Right ventricle myocardium inferior (tissue), 1 donor: ENCODE measurements at regions not wholly inside any gene's neighbourhood (a gene's known extent, or its start where the extent isn't known, plus 50 kb on each side); places are given as distances from the start of the nearest gene placed in this dataset.
"Not testable (repeated sequence)": the region's sequence is repeated elsewhere in the genome, so short reads cannot be mapped to it uniquely, and the experiment has no call there.

Source experiments
- ATAC-seq: fragments of 200-7000 bp; cut with Tn5 transposase; one replicate; pipeline ENCODE4 v1.9.1; 2020; ENCODE audit warnings: mild to moderate bottlenecking, moderate library complexity
- DNase-seq: peaks from one replicate; pipeline ENCODE4 v3.0.0; 2021; ENCODE audit errors: missing footprints
- intact Hi-C: fragments of 100-400 bp; cut with DNase I; formaldehyde crosslinking; loops from one replicate; pipeline ENCODE4 v1.11.0; 2022
- donor health status: DM: no; HTN: yes; CAD: no; lungs with severe emphysema.

GRCh38 chr7:91771921-91772815 lies 108.3 kb downstream of the MTERF1 start:
- ATAC-seq, result peak; percentile 81
- no peak for DNase-seq
- intact Hi-C loops, result no loop called here

GRCh38 chr7:91776171-91776570 lies 104.3 kb downstream of the MTERF1 start:
- intact Hi-C loops, result no loop called here
- DNase-seq (no peak), ATAC-seq (no peak)

DNA sequence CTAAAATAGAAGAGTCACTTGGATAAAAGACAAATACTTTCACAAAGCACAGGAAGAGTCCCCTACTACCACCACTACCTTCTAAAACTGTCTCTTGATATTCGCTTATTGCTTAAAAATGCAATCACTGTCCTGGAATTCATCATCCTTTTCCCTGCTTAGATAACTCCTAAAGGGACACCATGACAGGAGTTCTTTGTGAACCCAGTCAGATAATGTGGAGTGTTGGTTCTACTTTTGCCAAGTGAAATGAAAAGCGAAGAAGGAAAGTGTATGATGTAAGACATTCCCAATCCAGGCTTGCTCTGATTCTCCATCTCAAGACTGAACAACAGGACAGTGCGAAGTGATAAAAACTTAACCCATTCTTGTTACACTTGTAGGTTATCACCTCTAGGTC lies 103.0 kb downstream of the MTERF1 start:
- ATAC-seq (no peak), DNase-seq (no peak)
- intact Hi-C loops, result no loop called here

DNA sequence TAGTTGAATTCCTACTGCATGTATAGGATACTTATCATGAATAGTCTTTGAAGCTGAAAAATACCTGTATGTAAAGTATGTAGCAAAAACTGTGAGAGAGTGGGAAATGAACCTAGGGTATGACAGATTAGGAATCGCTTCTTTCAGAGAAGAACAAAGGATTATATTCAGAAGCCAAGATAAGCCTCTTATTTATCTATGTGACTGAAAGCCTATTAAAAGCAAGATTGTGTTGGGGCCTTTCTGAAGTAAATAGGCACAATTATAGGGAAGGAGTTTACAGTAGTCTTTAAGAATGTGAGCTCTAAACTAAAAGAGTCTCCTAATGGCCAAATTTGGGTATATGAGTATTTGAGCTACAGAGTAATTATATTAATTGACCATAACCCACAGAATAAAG lies 102.1 kb downstream of the MTERF1 start:
- no peak for DNase-seq
- intact Hi-C loops, result no loop called here
- ATAC-seq, result no peak

DNA sequence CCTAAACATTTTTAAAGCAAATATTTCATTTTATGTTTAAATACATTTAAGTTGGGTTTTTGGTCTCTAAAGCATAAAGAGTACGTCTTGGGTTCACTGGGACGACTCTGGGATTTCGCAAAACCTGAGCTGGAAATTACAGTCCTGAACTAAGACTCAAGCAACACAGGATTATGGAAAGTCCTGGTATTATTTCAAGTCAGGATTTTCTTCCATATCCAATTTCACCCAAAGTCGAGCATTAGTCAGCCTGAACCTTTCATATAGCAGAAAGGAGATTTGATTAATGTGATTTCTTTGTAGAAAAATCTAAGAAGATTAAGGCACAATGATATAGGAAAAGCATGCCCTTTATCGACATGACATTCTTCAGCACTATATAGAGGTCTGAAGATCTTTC lies 100.0 kb downstream of the MTERF1 start:
- no peak for ATAC-seq
- DNase-seq, result no peak
- intact Hi-C loops, result loop anchor here (5.0 kb wide), 3 partner anchors 98 to 693 kb away; no protein-coding TSS in a partner anchor

DNA sequence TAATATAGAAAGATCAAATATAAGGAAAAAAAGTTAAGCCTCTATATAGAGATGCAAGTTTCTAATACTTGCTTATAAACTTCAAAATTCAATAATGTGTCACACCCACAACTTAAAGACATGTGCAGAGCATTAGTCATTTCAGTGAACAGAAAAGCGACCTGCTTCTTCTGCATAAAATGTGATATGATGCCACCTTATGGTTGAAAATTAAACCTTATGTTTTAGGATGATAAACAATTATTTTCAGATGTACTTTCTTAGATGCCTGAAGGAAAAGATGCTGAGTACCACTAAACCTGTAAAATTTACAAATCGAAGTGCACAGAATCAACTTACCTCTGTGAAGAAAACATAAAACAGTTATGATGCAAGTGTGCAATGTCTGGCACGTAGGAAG lies 96.0 kb downstream of the MTERF1 start:
- intact Hi-C loops, result loop anchor here (5.0 kb wide), 3 partner anchors 102 to 697 kb away; no protein-coding TSS in a partner anchor
- no peak for DNase-seq
- no peak for ATAC-seq

- ATAC-seq (no peak), DNase-seq (no peak)
- intact Hi-C loops, result no loop called here
These were observed 92.6 kb downstream of the MTERF1 start for GRCh38 chr7:91787931-91788330.

DNA sequence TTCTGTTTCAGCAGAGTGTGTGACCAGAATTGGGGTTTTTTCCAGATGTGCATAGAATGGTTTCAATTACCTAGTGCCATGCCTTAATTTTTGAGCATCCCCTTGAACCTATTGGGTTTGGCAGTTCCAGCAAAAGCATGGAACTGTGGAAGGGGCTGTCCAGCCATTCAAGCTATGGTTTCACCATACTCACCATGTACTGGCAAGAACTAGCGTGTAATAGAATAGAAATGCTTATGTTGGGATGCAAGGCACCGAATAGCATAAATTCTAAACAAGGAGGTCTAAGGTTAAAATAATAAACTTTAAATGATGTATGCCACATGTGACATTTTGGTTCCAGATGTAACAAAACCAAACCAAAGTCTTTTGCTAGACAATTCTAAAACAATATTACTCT lies 91.4 kb downstream of the MTERF1 start:
- intact Hi-C loops, result no loop called here
- ATAC-seq (no peak), DNase-seq (no peak)

- no peak for ATAC-seq
- intact Hi-C loops, result no loop called here
- DNase-seq, result no peak
These were observed 90.9 kb downstream of the MTERF1 start for GRCh38 chr7:91789558-91789957.

DNA sequence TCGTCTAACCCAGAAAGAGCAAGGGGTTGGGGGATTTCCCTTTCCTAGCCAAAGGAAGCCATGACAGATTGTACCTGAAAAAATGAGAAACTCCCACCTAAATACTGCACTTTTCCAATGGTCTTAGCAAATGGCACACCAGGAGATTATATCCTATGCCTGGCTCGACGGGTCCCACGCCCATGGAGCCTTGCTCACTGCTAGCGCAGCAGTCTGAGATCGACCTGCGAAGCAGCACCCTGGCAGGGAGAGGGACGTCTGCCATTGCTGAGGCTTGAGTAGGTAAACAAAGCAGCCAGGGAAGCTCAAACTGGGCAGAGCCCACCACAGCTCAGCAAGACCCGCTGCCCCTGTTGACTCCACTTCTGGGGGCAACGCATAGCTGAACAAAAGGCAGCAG lies 89.9 kb downstream of the MTERF1 start:
- intact Hi-C loops, ATAC-seq: not testable (repeated sequence)
- DNase-seq, result peak; percentile 27

DNA sequence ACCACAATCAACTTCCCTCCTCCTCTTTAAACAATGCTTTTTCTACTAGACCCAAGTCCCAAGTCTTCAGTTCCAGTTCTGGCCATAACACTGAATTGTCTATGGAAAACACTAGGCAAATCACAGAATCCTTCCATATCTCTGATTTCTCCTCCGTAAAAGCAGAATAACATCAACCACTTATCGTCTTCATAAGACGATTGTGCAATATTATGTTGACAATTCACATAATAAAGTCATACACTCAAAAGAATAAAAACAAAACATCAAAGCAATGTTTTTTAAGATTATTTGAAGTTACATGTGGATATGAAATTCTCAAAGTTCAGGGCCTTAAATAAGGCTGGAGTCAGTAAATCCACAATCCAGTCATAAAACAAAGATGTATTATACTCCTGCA lies 84.4 kb downstream of the MTERF1 start:
- ATAC-seq (no peak), DNase-seq (no peak)
- intact Hi-C loops, result no loop called here

DNA sequence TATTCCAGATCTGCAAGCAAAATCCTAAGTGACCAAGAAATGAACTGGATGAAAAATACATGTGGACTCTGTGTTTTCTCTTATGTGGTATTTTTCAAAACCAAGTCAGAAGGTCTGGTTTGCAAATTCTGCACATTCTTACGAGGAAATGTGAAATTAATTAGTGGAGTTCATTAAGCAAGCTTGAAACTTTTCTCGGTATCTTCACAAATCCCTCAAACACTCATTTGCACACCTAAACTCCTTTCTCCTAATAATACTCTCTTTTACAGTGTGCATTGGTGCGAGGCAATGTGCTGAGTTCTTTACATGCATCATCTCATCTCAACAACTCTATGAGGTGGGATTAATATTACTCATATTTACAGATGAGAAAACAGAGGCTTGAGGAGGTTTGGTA lies 82.1 kb downstream of the MTERF1 start:
- DNase-seq, result no peak
- no peak for ATAC-seq
- intact Hi-C loops, result no loop called here

GRCh38 chr7:91800389-91800788 lies 80.1 kb downstream of the MTERF1 start:
- DNase-seq, result no peak
- peak; percentile 77 for ATAC-seq
- intact Hi-C loops, result no loop called here

GRCh38 chr7:91801331-91801983 lies 79.0 kb downstream of the MTERF1 start:
- peak; percentile 26 for ATAC-seq
- intact Hi-C loops, result no loop called here
- no peak for DNase-seq

DNA sequence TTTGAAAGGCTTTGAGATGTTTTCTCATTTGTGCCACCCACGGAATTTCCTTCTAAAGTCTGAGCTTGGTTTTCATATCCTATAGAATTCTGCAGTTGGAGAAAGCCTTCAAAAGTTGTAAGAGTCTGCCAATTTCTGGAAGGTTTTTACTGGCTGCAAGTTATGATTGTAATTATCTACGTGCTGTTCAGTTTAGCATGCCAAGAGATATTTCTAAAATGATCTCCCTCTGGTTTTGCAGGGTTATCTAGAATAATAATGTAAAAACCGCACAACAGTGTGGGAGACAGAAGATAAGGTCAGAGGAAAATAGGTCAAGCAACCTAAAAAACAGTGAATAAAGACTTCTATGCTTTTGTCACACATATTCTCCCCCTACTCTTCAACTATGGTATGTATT lies 69.3 kb downstream of the MTERF1 start:
- no peak for DNase-seq
- ATAC-seq, result no peak
- intact Hi-C loops, result no loop called here

GRCh38 chr7:91811641-91812040 lies 68.9 kb downstream of the MTERF1 start:
- DNase-seq (no peak), ATAC-seq (no peak)
- intact Hi-C loops, result no loop called here

DNA sequence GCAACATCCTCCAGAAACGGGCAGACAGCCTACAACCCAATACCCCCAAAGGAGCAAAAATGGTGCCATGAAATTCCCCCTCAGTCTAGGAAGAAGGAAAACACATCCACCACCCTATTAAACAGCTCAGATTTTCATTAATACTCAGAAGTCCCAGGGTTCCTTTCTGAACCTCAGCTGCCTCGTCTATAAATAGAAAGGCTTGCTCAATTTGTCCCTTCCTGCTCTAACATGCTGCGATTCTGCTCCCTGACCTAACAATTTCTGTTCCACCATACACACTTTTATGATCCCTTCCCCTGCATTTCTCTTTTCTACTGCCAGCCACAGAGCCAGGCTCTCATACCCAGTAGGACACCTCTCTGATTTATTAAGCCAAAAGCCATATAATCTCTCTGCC lies 68.1 kb downstream of the MTERF1 start:
- peak; percentile 42 for ATAC-seq
- intact Hi-C loops, result no loop called here
- DNase-seq, result no peak

- ATAC-seq, result no peak
These were observed 66.3 kb downstream of the MTERF1 start for GRCh38 chr7:91814189-91814588.

More at GRCh38 chr7:91814189-91814588, 66.3 kb downstream of the MTERF1 start:
- no peak for DNase-seq
- intact Hi-C loops, result no loop called here
